HCT116 (cell line): ENCODE measurements at regions not wholly inside any gene's neighbourhood (a gene's known extent, or its start where the extent isn't known, plus 50 kb on each side); places are given as distances from the start of the nearest gene placed in this dataset.

Experiments
- ATAC-seq: fragments of 200-7000 bp; cut with Tn5 transposase; 2 replicates; pipeline ENCODE4 v1.9.1; 2020; ENCODE audit warnings: mild to moderate bottlenecking, moderate library complexity
- BruUV-seq: library from RNA; stranded (reverse); fragments of 400-500 nt; replicated peaks from 2 replicates; lab custom pipeline; 2021; lab: Mats Ljungman, UMichigan
- CTCF ChIA-PET: fragments of 300-600 bp; sonication (Branson Sonifier 250); formaldehyde crosslinking; loops from one replicate; lab custom pipeline; 2021; ENCODE audit warnings: antibody characterized with exemption; lab: Charles Lee
- POLR2A ChIA-PET: fragments of 300-600, 350-600 bp; sonication (Branson Sonifier 250); formaldehyde crosslinking; loops from one replicate; lab custom pipeline; 2021; ENCODE audit warnings: antibody characterized with exemption; lab: Charles Lee
- RAD21 ChIA-PET, 2 experiments: fragments of 300-600 bp; sonication (Branson Sonifier 250); formaldehyde crosslinking; loops; one replicate each; lab custom pipeline; 2023; ENCODE audit warnings: low total read pairs in 2 of 2; ENCODE audit not compliant: uncharacterized antibody in 2 of 2, unreplicated experiment in 2 of 2, low non-redundant PET in 1 of 2; lab: Charles Lee
- DNase-seq: peaks from one replicate; pipeline ENCODE4 v3.0.0-alpha.2; 2010; ENCODE audit warnings: low read depth, low spot score
- H2AFZ ChIP-seq: fragments of 200-600 bp; shearing (Covaris generic), sonication (generic); 2 replicates; pipeline ENCODE4 v1.6.1; 2017; ENCODE audit warnings: low read depth, mixed run types, mixed read lengths, antibody characterized with exemption, low read length; ENCODE audit not compliant: poor library complexity, severe bottlenecking
- H3K27ac ChIP-seq: 2 replicates; pipeline ENCODE4 v1.5.1; 2012; ENCODE audit warnings: low read depth, low read length
- H3K27me3 ChIP-seq: fragments of 200-600 bp; sonication (generic); 2 replicates; pipeline ENCODE4 v1.6.1; 2016; ENCODE audit warnings: mixed run types, low read length, mixed read lengths; ENCODE audit not compliant: insufficient read depth
- H3K36me3 ChIP-seq, 2 experiments: fragments of 200-500 bp in 1 of 2; fragments of 200-600 bp in 1 of 2; sonication (Bioruptor generic) in 1 of 2; sonication (generic) in 1 of 2; 2 replicates each; pipeline versions ENCODE4 v1.5.1 to v1.6.1; 2014 to 2016; ENCODE audit warnings: low read length in 2 of 2, inconsistent platforms in 1 of 2, mixed read lengths in 1 of 2, mixed run types in 1 of 2; ENCODE audit not compliant: insufficient read depth in 2 of 2, control insufficient read depth in 1 of 2
- H3K4me1 ChIP-seq, 2 experiments: fragments of 200-600 bp in 1 of 2; sonication (generic) in 1 of 2; 2 replicates each; pipeline versions ENCODE4 v1.5.1 to v1.6.1; 2012 to 2017; ENCODE audit warnings: low read length in 2 of 2, inconsistent platforms in 1 of 2, mild to moderate bottlenecking in 1 of 2, mixed read lengths in 1 of 2, mixed run types in 1 of 2, moderate library complexity in 1 of 2; ENCODE audit not compliant: insufficient read depth in 2 of 2, control insufficient read depth in 1 of 2
- H3K4me2 ChIP-seq: fragments of 200-600 bp; sonication (generic); 2 replicates; pipeline ENCODE4 v1.6.1; 2017; ENCODE audit warnings: mixed run types, low read length, mixed read lengths
- H3K4me3 ChIP-seq, 2 experiments: fragments of 200-600 bp in 1 of 2; sonication (generic) in 1 of 2; replicated peaks in 1 of 2; 2 replicates each; pipeline ENCODE4 v1.5.1; 2011 to 2016; ENCODE audit warnings: low read length in 2 of 2, control low read depth in 1 of 2, low read depth in 1 of 2, mild to moderate bottlenecking in 1 of 2, mixed read lengths in 1 of 2, mixed run types in 1 of 2
- H3K79me2 ChIP-seq: fragments of 200-600 bp; sonication (generic); 2 replicates; pipeline ENCODE4 v1.6.1; 2017; ENCODE audit warnings: mild to moderate bottlenecking, mixed run types, low read length, moderate library complexity, mixed read lengths; ENCODE audit not compliant: insufficient read depth
- H3K9ac ChIP-seq: fragments of 200-600 bp; sonication (generic); 2 replicates; pipeline ENCODE4 v1.6.1; 2016; ENCODE audit warnings: low read length, mixed read lengths
- H3K9me2 ChIP-seq: fragments of 200-600 bp; sonication (generic), shearing (Covaris generic); 2 replicates; pipeline ENCODE4 v1.6.1; 2017; ENCODE audit warnings: mixed run types, mild to moderate bottlenecking, moderate library complexity; ENCODE audit not compliant: insufficient read depth
- H3K9me3 ChIP-seq, 2 experiments: fragments of 200-500 bp in 1 of 2; fragments of 200-600 bp in 1 of 2; sonication (Bioruptor generic) in 1 of 2; sonication (generic) in 1 of 2; 2 replicates each; pipeline ENCODE4 v1.6.1; 2014 to 2017; ENCODE audit warnings: low read length in 2 of 2, mixed read lengths in 2 of 2, inconsistent platforms in 1 of 2, low read depth in 1 of 2, mild to moderate bottlenecking in 1 of 2, mixed run types in 1 of 2, moderate library complexity in 1 of 2; ENCODE audit not compliant: control insufficient read depth in 1 of 2, insufficient read depth in 1 of 2
- H4K20me1 ChIP-seq: fragments of 200-600 bp; sonication (generic), shearing (Covaris generic); 2 replicates; pipeline ENCODE4 v1.6.1; 2017; ENCODE audit warnings: mixed run types, mild to moderate bottlenecking, moderate library complexity; ENCODE audit not compliant: insufficient read depth
- CBX3 ChIP-seq: IDR thresholded peaks from 2 replicates; pipeline ENCODE4 v1.6.1; 2012; ENCODE audit warnings: low read depth
- EGR1 ChIP-seq: IDR thresholded peaks from 2 replicates; pipeline ENCODE4 v1.6.1; 2012; ENCODE audit warnings: low read depth
- JUND ChIP-seq: IDR thresholded peaks from 2 replicates; pipeline ENCODE4 v1.6.1; 2012
- POLR2A ChIP-seq: IDR thresholded peaks from 2 replicates; pipeline ENCODE4 v1.7.0; 2011; ENCODE audit warnings: borderline replicate concordance; ENCODE audit not compliant: insufficient read depth, insufficient read length; ENCODE audit errors: extremely low read depth
- POLR2AphosphoS5 ChIP-seq: IDR thresholded peaks from 2 replicates; pipeline ENCODE4 v1.6.1; 2011; ENCODE audit warnings: mild to moderate bottlenecking, low read depth, low read length, moderate library complexity
- RAD21 ChIP-seq: IDR thresholded peaks from 2 replicates; pipeline ENCODE4 v1.6.1; 2012; ENCODE audit warnings: low read depth, mild to moderate bottlenecking
- REST ChIP-seq: IDR thresholded peaks from 2 replicates; pipeline ENCODE4 v1.6.1; 2012; ENCODE audit warnings: low read depth
- SP1 ChIP-seq: IDR thresholded peaks from 2 replicates; pipeline ENCODE4 v1.6.1; 2012; ENCODE audit warnings: low read depth
- SRF ChIP-seq: IDR thresholded peaks from 2 replicates; pipeline ENCODE4 v1.6.1; 2012; ENCODE audit warnings: low read depth
- TCF7L2 ChIP-seq: IDR thresholded peaks from 2 replicates; pipeline ENCODE4 v1.7.0; 2011; ENCODE audit warnings: borderline replicate concordance, inconsistent platforms; ENCODE audit not compliant: insufficient read depth, insufficient read length; ENCODE audit errors: extremely low read depth
- ZFX ChIP-seq: fragments of 450-650 bp; IDR thresholded peaks from 2 replicates; pipeline ENCODE4 v1.6.1; 2017
- ZNF274 ChIP-seq: fragments of 200-500 bp; sonication (Bioruptor generic); IDR thresholded peaks from 2 replicates; pipeline ENCODE4 v1.6.1; 2014; ENCODE audit warnings: mild to moderate bottlenecking, low read depth, low read length, inconsistent platforms
- intact Hi-C: fragments of 100-400 bp; cut with micrococcal nuclease; formaldehyde crosslinking; loops from 2 replicates; pipeline ENCODE4 v1.10.0; 2022

GRCh38 chr7:56479136-56479535 is 362.9 kb upstream of the NUPR2 start (continued):
- no peak for TF ChIP-seq ZFX
- TF ChIP-seq TCF7L2: no peak

DNA sequence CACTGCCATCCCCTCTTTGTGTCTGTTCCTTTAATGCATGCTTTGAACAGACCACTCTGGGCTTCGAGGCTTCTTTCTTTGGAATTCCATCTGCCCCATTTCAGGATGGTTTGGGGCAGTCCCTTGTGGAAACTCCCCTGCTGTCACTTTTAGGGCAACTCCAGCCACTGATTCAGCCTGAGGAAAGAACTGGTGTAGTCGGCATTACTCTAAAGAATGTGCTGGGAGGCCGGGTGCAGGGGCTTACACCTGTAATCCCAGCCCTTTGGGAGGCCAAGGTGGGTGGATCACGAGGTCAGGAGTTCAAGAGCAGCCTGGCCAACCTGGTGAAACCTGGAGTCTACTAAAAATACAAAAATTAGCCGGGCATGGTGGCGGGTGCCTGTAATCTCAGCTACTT is 358.1 kb upstream of the NUPR2 start:
- Histone ChIP-seq H3K79me2 (no peaks in the 10 kb centered on the region), H4K20me1 (no peaks in the 10 kb centered on the region), H3K36me3 (no peaks in the 10 kb centered on the region), H3K4me1 (no peaks in the 10 kb centered on the region), H2AFZ (no peak overlapping the region), H3K9me2 (no peaks in the 10 kb centered on the region), H3K4me3 (no peak overlapping the region), H3K27ac (no peak overlapping the region), H3K4me2 (no peak overlapping the region), H3K9me3 (peaks cover 7 to 15% of the 10 kb centered on the region in 2 experiments; a peak in 2 of 4 replicates), H3K9ac (no peak overlapping the region), H3K27me3 (no peaks in the 10 kb centered on the region)
- ChIA-PET RAD21 (no interaction called here), POLR2A (no interaction called here), CTCF (no interaction called here)
- intact Hi-C loops: no loop called here
- TF ChIP-seq SRF: no peak
- no peak for TF ChIP-seq CBX3
- TF ChIP-seq SP1: no peak
- no peak for TF ChIP-seq POLR2A
- TF ChIP-seq EGR1: no peak
- no peak for TF ChIP-seq JUND
- TF ChIP-seq RAD21: no peak
- no peak for TF ChIP-seq TCF7L2
- ATAC-seq (no peak), DNase-seq (no peak)
- no TSS peak for BruUV-seq

DNA sequence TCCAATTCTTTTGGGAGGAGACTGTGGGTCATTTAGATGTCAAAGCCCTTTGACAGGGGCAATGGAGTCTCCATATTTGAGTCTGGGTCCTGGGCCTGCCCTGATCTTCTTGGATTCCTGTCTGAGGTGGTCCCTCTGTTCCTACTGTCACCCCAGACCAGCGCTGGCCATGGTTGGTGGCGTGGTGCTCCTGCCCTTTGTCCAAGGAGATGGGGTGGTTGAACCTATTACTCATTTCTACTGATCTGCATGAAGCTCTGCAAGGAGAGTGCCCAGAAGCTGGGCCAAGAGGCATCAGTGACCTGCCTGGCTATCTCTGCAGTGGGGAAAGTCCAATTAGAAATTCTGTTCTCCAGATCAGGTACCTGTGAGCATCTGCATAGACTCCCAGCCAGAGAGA is 355.6 kb upstream of the NUPR2 start:
- H3K4me3 ChIP-seq: no peak overlapping the region
- no peak for DNase-seq
- RAD21 ChIA-PET: no interaction called here
- no peaks in the 10 kb centered on the region for H3K79me2 ChIP-seq
- H2AFZ ChIP-seq: no peak overlapping the region
- peaks cover 25 to 28% of the 10 kb centered on the region in 2 experiments; a peak in 3 of 4 replicates for H3K9me3 ChIP-seq
- H3K9me2 ChIP-seq: no peaks in the 10 kb centered on the region
- intact Hi-C loops: no loop called here
- no peaks in the 10 kb centered on the region for H3K4me1 ChIP-seq
- no peak overlapping the region for H3K4me2 ChIP-seq
- TF ChIP-seq REST (no peak), EGR1 (no peak), SP1 (no peak), RAD21 (no peak), POLR2AphosphoS5 (no peak), ZNF274 (no peak)
- no peak for ATAC-seq
- BruUV-seq: no TSS peak
- H4K20me1 ChIP-seq: no peaks in the 10 kb centered on the region
- no peak overlapping the region for H3K27ac ChIP-seq
- POLR2A ChIA-PET: no interaction called here
- H3K9ac ChIP-seq: no peak overlapping the region
- H3K27me3 ChIP-seq: no peaks in the 10 kb centered on the region
- CTCF ChIA-PET: no interaction called here
- H3K36me3 ChIP-seq: no peaks in the 10 kb centered on the region
